ENCODE measurements at regions not wholly inside any gene's neighbourhood (a gene's known extent, or its start where the extent isn't known, plus 50 kb on each side); places are given as distances from the start of the nearest gene placed in this dataset.

DNA sequence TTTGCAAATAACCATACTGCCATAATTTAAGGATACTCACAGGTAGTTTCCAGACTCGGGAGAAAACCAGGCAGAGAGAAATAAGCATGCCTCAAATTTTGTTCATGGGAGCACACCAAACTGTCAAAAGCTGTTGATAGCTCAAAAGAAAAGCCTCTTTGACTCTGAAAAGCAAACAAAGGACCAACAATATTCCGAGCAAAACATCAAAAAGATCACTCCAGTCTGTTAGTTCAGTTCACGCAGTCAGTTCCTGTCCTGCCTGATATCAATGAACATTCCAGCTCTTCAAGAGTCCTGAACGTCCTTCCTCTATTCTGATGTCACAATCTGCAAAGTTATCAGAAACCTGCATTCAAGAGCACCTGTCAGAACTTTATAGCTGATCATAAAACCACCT is 78.7 kb downstream of the RRM2 start:
- Histone ChIP-seq H3K9ac (ENCODE audit: extremely low read depth, insufficient read length, low read length) (no peak overlapping the region), H2BK15ac (ENCODE audit: low read depth, low read length) (no peak overlapping the region), H3K56ac (ENCODE audit: insufficient read length, low read depth, low read length) (no peak overlapping the region), H4K8ac (replicated peaks; ENCODE audit: insufficient read length, low read depth, low read length) (no peak overlapping the region), H2BK120ac (ENCODE audit: low read depth, low read length, poor library complexity, severe bottlenecking) (no peak overlapping the region), H3T11ph (ENCODE audit: low read length) (no peak overlapping the region), H3K23ac (ENCODE audit: insufficient read length, low read depth, low read length) (no peak overlapping the region), H3K27ac (ENCODE audit: insufficient read length, low read depth, low read length) (no peak overlapping the region), H2BK20ac (ENCODE audit: low read depth, low read length, poor library complexity, severe bottlenecking) (no peak overlapping the region), H2BK5ac (ENCODE audit: insufficient read length, low read length) (no peak overlapping the region), H3K79me2 (ENCODE audit: insufficient read depth, low read length) (no peaks in the 10 kb centered on the region), H3K4ac (ENCODE audit: low read depth, low read length) (no peak overlapping the region), H3K4me2 (ENCODE audit: insufficient read depth, insufficient read length, low read length) (no peak overlapping the region), H2BK12ac (ENCODE audit: insufficient read length, low read depth, low read length) (no peak overlapping the region), H3K18ac (ENCODE audit: insufficient read length, low read depth, low read length) (no peak overlapping the region), H4K91ac (ENCODE audit: insufficient read length, low read depth, low read length) (no peak overlapping the region), H3K9me3 (ENCODE audit: control insufficient read depth, low read depth, low read length) (no peaks in the 10 kb centered on the region), H3K23me2 (ENCODE audit: insufficient read length, low read depth, low read length, poor library complexity, severe bottlenecking) (no peaks in the 10 kb centered on the region), H2AFZ (ENCODE audit: low read length) (no peak overlapping the region), H4K20me1 (ENCODE audit: control insufficient read depth, insufficient read depth, insufficient read length) (no peaks in the 10 kb centered on the region), H3K27me3 (ENCODE audit: insufficient read depth, low read length) (no peaks in the 10 kb centered on the region), H4K5ac (ENCODE audit: insufficient read length, low read depth, low read length) (no peak overlapping the region), H3K79me1 (ENCODE audit: insufficient read depth, low read depth, low read length, poor library complexity, severe bottlenecking) (no peaks in the 10 kb centered on the region), H3K14ac (ENCODE audit: insufficient read depth, low read length) (no peak overlapping the region), H2AK5ac (ENCODE audit: insufficient read length, low read length) (no peak overlapping the region), H3K4me1 (ENCODE audit: insufficient read depth, low read length) (no peaks in the 10 kb centered on the region)
- Mint-ChIP-seq H3K4me3 (no peak overlapping the region), H3K9me3 (peaks cover 11 to 16% of the 10 kb centered on the region in 2 experiments), H3K36me3 (ENCODE audit: insufficient read depth in 1 of 3, low read depth in 3 of 3) (peaks cover 14 to 25% (median 19%) of the 10 kb centered on the region in 3 experiments; a peak in 6 of 7 replicates), H3K4me1 (no peaks in the 10 kb centered on the region), H3K27me3 (ENCODE audit: low read depth) (peaks cover 4% of the 10 kb centered on the region; the same call in 1 of the 2 replicates), H3K27ac (no peak overlapping the region; a peak in 1 of 7 replicates)
- no peak for TF ChIP-seq CTCF (conservative IDR thresholded peaks at IDR 0.05)
- DNase-seq, result no peak
- WGBS (ENCODE audit: extremely low coverage, insufficient read length, low lambda C conversion rate), result no CpG with 5 or more reads among the region's 4 CpGs
